Adipocyte (in vitro differentiated cells): ENCODE measurements at regions not wholly inside any gene's neighbourhood (a gene's known extent, or its start where the extent isn't known, plus 50 kb on each side); places are given as distances from the start of the nearest gene placed in this dataset.

Experiments
- DNase-seq: peaks from one replicate; pipeline ENCODE4 v3.0.0-alpha.2; 2015; ENCODE audit warnings: low read depth
- H3K27me3 ChIP-seq: replicated peaks from 2 replicates; pipeline ENCODE4 v1.7.0; 2013; ENCODE audit warnings: mild to moderate bottlenecking, low read length, moderate library complexity; ENCODE audit not compliant: control insufficient read depth, insufficient read depth
- H3K36me3 ChIP-seq: 2 replicates; pipeline ENCODE4 v1.7.0; 2013; ENCODE audit warnings: low read length, mild to moderate bottlenecking, moderate library complexity; ENCODE audit not compliant: control insufficient read depth, insufficient read depth, severe bottlenecking
- H3K4me1 ChIP-seq: 2 replicates; pipeline ENCODE4 v1.7.0; 2013; ENCODE audit warnings: mild to moderate bottlenecking, low read length, moderate library complexity; ENCODE audit not compliant: control insufficient read depth, insufficient read depth
- H3K4me3 ChIP-seq: 2 replicates; pipeline ENCODE4 v1.7.0; 2013; ENCODE audit warnings: mild to moderate bottlenecking, low read length, moderate library complexity
- H3K9ac ChIP-seq: 2 replicates; pipeline ENCODE4 v1.7.0; 2013; ENCODE audit warnings: mild to moderate bottlenecking, low read length, moderate library complexity
- H3K9me3 ChIP-seq: 2 replicates; pipeline ENCODE4 v1.7.0; 2013; ENCODE audit warnings: mild to moderate bottlenecking, low read length, moderate library complexity; ENCODE audit not compliant: control insufficient read depth

- H3K9me3 ChIP-seq, result peaks cover 9% of the 10 kb centered on the region
- H3K9ac ChIP-seq, result no peak overlapping the region
- no peak for DNase-seq
- no peak overlapping the region for H3K4me3 ChIP-seq
- no peaks in the 10 kb centered on the region for H3K36me3 ChIP-seq
- peaks cover 3% of the 10 kb centered on the region for H3K4me1 ChIP-seq
- no peaks in the 10 kb centered on the region for H3K27me3 ChIP-seq
Measured at GRCh38 chr4:182969651-182970279, 52.6 kb upstream of the DCTD start.

DNA sequence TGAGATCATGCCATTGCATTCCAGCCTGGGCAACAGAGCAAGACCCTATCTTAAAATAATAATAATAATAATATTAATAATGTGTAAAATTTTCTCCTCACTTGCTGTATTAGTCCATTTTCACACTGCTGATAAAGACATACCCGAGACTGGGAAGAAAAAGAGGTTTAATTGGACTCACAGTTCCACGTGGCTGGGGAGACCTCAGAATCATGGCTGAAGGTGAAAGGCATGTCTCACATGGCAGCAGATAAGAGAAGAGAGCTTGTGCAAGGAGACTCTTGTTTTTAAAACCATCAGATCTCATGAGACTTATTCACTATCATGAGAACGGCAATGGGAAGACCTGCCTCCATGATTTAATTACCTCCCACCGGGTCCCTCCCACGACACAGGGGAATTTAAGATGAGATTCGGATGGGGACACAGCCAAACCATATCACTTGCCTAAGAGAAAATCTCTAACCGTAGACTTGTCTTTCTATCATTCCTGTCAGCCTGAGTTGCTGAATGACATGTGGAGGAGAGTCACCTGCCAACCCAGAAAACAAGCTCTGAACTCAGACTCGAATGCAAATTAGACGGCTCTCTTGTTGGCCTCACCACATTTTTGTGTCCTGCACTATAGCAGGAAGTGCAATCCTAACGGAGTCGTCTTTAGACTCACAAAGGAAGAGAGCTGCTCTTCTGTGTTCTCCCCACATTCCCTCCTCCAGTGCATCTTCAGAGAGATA, 51.9 kb upstream of the DCTD start:
- no peak for DNase-seq
- Histone ChIP-seq H3K9ac (no peak overlapping the region), H3K36me3 (no peaks in the 10 kb centered on the region), H3K9me3 (peaks cover 9% of the 10 kb centered on the region), H3K4me1 (peaks cover 3% of the 10 kb centered on the region), H3K4me3 (no peak overlapping the region), H3K27me3 (no peaks in the 10 kb centered on the region)

GRCh38 chr4:182967403-182967802, 50.2 kb upstream of the DCTD start:
- Histone ChIP-seq H3K9ac (no peak overlapping the region), H3K36me3 (no peaks in the 10 kb centered on the region), H3K4me1 (no peaks in the 10 kb centered on the region), H3K27me3 (no peaks in the 10 kb centered on the region), H3K4me3 (no peak overlapping the region), H3K9me3 (peaks cover 9% of the 10 kb centered on the region)
- DNase-seq, result no peak
